GM19025 (cell line): ENCODE measurements at regions not wholly inside any gene's neighbourhood (a gene's known extent, or its start where the extent isn't known, plus 50 kb on each side); places are given as distances from the start of the nearest gene placed in this dataset.

Experiments used
- ATAC-seq: cut with Tn5 transposase; IDR thresholded peaks from one replicate; pipeline ENCODE4 v1.9.1; 2021; ENCODE audit warnings: mild to moderate bottlenecking, low read depth, moderate library complexity; ENCODE audit not compliant: unreplicated experiment

DNA sequence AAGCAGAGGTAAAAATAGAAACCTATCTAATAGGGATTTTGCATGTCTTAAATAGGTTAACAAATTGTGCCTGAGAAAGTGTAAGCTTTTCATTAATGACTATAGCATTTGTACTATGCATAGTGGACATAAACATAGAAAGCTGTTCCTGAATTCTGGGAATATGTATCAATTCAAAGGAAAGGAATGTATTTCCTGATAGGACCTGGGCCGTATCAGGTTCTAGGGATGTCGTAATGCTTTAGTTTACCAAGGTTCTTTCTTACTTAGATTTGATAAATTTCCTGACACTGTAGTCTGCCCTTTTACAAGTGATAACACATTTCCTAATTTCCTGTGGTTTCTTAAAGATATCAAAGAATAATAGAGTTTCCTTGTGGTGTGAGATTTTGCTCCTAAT is 191.3 kb downstream of the CDH7 start:
- ATAC-seq, result no peak

DNA sequence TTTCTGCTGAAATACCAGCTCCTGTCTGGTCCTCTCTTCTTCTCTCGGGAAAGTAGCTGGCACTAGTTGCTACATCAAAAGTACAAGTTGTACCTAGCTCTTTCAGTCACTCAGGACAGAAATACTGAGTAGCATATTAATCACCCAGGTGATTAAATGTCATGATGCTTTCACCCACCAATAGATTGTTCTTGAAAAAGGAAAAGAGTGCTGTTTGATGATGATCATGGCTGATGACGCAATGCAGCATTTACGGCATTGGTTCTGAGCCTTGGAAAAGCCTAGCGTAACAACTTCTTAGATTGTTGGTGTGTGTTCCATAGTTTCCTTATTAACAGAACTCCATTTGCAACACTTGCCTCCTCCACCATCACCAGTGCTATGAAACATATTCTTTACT is 190.7 kb downstream of the CDH7 start:
- ATAC-seq, result no peak
